Muscle of arm (tissue), 1 donor: ENCODE measurements at regions not wholly inside any gene's neighbourhood (a gene's known extent, or its start where the extent isn't known, plus 50 kb on each side); places are given as distances from the start of the nearest gene placed in this dataset.
"Not testable (repeated sequence)": the region's sequence is repeated elsewhere in the genome, so short reads cannot be mapped to it uniquely, and the experiment has no call there.

Experiments used
- DNase-seq: peaks from one replicate; pipeline ENCODE4 v3.0.0-alpha.2; 2013

DNA sequence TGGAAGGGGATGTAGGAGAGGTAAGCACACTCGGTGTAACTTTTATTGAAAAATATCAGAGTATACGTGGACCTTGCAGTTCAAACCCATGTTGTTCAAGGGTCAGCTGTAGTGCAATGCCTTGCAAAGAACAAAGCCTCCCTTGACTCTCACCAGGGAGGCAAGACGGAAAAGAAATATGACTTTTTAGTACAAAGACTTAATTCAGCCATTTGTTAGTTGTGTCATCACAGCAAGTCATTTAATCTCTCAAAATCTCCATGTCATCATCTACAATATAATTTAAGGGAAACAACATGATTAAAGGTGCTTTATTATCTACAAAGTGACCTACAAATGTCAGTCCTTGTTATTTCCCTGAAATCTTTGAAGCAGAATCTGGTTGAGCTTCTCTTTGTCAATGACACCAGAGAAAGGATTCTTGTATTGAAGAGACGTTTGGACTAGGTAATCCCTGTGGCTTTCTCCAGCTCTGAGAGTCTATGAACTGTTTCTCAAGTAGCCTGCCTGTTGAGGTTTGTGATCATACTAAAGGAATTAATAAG, 502.8 kb downstream of the REEP3 start:
- DNase-seq = no peak

DNA sequence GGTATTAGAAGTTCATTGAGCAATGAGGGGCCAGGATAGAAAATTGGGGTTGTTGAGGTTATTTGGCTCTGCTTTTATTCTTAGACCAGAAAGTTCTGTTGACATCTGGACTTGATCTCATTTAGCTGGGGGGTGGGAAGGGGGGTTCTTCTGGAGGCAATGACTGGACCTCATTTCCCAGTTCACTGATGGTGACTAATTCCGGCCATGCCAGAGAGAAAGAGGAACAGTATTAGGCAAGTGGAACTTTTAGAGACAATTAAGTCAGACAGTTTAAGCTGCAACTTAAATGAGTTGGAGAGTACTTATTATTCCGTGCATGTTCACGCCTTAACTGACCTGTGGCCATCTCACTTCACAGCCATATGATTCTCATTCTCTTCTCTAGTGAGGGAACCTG, 512.5 kb downstream of the REEP3 start:
- DNase-seq = no peak

DNA sequence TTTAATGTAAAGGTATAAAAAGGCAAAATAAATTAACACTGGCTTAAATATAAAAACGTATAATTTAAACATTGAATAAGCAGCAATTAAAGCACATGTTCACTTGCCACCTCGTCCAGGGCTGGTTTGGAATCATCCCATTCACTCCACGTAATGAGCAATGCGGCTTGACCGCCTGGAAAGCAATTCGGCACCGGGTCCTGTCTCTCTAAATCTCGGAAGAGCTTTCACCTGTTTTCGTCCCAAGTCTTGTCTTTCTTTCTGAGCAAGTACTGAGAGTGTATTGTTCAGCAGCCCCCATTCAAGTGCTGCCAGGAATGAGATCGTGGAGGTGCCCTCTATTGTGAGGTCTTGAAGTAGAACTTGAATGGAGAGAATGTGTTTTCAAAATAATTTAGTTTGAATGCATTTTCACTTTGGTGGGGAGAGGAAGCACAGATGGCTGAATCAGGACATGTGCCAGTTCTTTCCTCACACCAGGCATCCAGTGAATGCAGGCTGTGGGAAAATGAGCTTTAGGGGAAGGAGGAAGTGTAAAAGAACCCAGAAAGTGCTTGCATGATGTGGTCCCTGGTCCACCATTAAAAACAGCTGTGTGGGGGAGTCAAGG, 515.2 kb downstream of the REEP3 start:
- DNase-seq = peak; percentile 54

DNA sequence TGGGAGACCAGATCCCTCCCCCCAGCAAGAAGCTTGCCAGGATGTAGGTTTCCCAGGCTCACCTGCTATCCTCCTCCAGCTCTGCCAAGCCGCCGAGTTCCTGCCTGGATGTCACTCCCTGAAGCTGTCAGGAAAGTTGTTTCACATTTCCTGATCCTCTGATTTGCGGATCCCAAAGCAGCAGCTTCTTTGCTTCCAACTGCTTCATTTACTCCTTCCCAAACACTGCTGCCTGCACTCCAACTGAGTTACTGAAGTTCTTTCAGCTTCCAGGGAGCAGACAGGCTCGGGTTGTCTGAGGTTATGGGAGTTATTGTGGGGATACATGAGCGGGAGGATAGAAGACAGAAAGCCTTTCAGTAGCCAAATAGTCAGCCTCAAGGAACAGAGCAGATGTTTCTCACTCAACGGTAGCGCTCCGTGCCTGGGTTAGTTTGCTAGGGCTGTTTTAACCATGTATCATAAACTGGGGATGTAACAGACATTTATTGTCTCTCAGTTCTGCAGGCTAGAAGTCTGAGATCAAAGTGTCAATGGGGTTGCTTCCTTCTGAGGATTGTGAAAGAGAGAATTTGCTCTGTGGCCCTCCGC, 516.0 kb downstream of the REEP3 start:
- DNase-seq = peak; percentile 48

DNA sequence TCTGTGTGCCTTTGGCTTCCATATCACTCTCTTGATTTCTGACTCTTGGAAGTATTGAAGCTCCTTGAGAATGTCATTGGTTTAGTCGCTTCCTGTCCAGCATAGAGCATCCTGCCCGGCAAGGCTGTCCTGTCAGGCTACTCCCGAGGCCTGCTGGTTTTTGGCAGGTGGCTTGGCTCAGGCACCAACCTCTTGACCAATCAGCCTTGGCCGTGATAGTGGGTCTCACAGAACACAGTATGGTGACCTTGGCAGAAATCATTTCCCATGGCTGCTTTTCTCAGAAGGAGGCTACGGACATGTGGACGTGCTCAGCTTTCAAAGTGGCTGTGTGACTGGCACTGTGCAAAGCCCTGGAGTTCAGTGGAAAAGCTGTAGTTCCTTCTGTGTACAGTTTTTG, 516.9 kb downstream of the REEP3 start:
- no peak for DNase-seq

DNA sequence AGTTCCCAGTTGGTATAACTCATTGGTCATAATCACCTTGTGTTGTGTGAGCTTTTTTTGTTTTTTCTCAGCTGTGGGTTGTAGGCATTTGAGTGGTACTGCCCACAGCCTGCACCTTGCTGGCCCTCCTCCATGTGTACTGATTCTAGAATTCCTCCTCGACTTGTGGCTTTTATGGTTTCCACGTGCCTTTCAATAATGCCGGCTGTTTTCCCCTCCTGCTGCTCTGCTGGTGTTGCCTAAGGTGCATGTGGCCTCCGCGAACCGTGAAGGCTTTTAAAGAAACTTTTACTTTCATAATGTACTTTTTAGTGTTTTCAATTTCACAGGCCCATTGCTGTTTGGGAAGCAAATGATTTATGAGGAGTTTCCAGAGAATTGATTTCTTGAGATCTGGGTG, 518.0 kb downstream of the REEP3 start:
- DNase-seq = no peak

DNA sequence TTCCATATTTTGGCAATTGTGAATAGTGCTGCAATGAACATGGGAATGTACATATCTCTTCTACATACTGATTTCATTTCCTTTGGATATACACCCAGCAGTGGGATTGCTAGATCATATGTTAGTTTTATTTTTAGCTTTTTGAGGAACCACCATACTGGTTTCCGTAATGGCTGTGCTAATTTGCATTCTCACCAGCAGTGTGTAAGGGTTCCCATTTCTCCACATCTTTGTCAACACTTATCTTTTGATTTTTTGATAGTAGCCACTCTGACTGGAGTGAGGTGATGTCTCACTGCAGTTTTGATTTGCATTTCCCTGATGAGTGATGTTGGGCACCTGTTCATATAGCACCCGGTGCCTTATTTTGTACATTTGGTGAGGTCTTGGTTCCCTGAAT, 519.6 kb downstream of the REEP3 start:
- no peak for DNase-seq

DNA sequence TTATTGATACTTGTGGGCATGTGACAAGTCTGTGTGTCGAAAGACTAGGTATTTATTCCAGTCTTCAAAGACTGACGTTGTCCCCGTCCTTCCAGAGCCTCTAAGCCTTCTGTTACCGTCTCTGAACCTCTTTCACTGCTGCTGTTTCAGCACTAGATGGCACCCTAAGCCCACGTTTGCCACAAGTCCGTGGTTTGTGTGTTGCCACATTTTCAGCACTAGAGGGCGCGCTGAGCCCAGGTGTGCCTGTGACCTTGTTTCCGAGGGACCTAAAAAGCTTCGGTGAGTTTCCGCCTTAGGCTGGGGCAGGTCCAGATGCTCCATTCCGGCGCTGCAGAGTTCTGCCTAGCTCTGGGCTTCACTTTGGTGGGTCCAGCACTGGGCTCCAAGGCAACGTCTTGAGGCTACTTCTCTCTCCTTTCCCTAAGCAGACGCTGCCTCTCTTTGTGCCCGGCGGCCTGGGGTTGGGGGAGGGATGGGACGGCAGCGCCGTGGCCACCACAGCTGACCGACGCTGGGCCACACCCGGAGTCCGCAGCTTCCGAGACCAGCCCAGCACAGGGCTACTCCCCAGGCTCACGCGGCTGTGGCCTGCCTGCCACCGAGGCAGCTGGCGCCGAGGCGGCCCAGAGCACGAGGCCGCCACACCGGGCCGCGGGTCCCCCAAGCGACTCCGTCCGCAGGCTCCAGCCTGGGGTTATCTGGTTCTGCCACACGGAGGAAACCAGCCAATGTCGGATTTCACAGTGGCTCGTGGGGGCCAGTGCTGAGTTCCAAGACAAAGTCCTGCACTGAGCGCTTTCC, 520.2 kb downstream of the REEP3 start:
- peak; percentile 76 for DNase-seq

DNA sequence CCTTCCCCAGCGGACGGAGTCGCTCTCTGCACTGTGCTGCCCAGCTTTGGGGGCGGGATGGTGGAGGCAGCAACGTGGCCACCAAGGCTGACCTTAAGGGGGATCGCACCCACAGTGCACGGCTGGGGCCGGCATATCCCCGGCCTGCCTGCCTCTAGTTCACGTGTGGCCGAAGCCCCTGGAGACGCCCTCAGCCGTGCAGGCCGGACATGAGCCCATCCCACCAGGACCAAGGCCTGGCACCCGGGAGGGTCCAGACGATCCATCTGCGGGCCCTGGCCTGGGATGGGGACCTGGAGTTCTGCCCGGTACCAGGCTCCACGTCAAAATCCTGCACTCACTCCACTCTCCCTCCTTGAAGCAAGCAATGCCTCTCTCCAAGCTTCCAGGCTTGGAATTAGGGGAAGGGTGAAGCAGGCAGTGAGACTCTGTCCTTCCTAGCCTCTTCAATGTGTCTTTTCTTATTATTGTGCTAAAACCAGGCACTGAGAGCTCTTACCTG, 520.8 kb downstream of the REEP3 start:
- no peak for DNase-seq

DNA sequence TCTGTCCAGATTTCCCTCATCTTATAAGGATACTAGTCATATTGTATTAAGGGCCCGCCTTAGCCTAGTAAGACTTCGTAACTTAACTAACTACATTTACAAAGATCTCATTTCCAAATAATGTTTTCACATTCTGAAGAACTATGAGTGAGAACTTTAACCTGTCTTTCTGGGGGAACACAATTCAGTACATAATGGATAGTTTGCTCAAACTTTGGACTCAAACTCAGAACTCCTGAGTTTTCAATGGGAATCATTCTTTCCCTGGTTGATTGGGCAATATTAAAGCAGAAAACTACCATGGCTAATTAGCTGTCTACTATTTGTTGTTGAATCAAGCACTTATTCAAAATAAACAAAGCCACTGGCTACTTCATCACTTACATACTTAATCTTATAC, 522.9 kb downstream of the REEP3 start:
- no peak for DNase-seq

DNA sequence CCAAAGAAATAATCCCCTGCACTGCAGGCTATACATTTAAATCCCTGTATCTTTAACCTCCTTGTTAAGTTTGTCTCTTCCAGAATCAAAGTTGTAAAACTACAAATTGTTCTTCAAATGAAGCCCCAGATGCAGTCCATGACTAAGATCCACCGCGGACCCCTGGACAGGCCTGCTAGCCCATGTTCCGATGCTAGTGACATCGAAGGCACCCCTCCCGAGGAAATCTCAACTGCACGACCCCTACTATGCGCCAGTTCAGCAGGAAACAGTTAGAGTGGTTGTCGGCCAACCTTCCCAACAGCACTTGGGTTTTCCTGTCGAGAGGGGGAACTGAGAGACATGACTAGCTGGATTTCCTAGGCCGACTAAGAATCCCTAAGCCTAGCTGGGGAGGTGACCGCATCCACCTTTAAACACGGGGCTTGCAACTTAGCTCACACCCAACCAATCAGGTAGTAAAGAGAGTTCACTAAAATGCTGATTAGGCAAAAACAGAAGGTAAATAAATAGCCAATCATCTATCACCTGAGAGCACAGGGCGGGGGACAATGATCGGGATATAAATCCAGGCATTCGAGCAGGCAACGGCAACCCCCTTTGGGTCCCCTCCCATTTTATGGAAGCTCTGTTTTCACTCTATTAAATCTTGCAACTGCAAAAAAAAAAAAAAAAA, 523.9 kb downstream of the REEP3 start:
- DNase-seq = not testable (repeated sequence)

DNA sequence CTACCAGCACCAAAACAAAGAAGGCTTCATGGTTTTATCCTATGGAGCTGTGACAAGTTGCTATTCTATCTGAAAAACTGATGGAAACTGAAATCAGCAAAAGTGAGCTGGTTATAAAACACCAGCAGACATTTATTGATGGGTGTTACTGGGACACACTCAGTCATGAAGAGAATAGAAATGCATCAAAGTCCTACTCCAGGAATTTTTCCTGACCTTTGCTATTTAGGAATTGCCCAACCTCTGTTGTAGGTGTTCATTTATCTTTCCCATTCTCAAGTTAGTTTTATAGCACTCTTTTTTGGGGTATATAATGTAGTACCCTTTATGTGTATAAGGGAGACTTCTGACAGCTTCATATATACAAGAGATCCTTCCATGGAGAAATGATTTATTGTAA, 533.2 kb downstream of the REEP3 start:
- no peak for DNase-seq

DNA sequence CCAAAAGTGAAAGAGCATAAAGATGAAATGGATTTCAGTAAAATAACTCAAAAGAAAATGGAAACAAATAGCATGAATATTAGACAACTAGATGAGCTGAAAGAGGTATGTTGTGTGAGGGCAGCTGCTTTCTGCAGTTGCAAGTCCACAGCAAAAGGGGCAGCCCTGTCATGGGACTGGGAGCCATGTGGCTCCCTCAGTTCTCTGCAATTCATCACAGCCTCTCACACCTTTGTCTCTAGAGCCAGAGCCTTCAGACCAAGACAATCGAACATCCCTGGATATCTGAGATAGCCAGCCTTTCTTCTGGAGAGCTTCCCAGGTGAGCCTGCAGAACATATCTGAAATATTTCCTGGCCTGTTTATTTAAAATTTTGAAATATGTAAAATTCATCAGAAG, 538.7 kb downstream of the REEP3 start:
- no peak for DNase-seq

DNA sequence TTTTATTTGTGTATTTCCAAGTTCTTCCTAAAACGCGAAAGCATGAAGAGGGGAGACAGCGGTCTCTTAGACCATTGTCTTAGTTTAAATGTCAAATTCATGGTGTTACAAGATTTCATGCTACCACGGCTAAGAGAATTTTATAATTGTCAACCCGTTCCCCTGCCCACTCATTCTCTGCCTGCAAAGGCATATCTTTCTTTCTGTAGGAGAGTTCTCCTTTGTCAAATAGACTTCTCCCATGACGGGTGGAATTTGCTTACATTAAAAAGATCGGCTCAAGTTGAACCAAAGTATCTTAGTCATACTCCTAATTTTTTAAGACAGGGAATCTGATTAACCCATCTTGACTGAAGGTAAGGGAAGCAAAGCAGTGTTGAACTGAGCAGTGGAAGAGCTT, 539.2 kb downstream of the REEP3 start:
- no peak for DNase-seq

DNA sequence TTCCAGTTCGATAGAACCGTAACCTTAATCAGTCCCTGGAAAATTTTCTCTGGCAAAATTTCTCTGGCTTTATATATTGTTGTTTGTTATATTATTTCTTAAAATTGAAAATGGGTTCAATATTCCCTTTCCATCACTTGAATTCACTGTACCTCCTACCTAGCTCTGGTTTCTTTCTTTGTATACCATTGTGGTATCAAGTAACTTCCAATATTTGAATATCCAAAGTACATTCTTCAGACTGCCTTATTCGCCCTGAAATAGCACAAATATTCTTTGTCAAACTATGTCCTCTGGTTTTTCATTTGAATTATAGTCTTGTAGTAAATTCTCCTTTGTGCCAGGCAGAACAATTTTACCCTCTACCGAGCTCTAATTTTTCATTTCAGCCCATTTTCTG, 541.6 kb downstream of the REEP3 start:
- DNase-seq = no peak

DNA sequence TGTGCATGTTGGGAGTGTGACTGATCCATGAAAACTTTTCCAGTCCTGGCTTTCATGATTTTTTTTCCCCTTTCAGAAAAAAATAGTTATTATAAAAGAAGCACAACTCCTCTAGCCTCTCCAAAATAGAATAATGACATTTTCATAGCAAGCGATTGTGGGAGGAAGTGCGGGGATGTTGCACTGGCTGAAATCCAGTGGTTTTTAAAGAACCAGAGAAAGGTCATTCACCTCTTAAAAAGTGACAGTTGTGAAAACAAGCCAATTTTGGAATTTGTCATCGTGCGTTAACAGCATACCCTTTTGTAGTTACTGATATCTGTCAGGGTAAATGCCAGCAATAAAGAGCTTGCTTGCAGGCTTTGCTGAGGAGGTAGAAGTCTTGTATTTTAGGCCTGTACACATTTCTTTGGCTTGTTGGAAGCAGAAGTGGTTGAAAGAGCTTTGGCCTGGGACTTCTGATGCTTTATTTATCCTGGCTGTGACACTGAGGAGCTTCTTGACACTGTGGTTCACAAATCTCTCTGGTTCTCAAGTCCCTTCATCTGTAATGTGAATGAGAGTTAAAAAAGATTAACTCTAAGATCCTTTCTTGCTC, 545.9 kb downstream of the REEP3 start:
- DNase-seq = peak; percentile 13

DNA sequence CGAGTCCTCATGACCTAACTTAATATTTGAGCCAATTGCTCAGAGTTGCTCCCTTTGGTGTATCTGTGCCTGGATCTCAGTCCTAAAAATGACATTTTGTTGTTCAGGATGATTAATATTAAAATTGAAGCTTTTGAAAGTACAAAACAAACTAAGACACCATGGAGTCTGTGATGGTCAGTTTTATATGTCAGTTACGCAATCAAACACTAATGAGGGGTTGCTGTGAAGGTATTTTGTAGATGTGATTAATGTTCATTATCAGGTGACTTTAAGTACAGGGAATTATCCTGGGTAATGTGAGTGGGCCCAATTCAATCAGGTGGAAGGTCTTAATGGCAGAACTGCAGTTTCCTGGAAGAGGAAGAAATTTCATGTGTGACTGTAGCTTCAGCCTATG, 546.7 kb downstream of the REEP3 start:
- no peak for DNase-seq

DNA sequence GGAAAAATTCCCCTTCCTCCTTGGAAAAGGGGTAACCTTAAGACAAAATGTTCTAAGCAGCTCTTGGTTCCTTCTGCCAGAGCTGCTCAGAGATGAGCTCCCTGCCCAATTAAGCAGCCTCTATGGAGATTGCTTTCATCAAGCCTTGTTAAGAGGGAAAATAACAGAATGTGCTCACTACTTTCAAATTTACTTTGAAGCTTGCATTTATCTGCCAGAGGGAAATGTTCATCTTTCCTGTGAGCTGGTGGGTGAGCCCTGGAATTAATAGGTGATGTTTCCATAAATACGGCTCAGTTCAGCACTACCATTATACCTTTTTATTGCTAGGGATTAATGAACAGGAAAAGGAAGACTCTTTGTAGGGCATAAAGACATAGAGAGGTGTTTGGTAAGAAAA, 549.0 kb downstream of the REEP3 start:
- no peak for DNase-seq

DNA sequence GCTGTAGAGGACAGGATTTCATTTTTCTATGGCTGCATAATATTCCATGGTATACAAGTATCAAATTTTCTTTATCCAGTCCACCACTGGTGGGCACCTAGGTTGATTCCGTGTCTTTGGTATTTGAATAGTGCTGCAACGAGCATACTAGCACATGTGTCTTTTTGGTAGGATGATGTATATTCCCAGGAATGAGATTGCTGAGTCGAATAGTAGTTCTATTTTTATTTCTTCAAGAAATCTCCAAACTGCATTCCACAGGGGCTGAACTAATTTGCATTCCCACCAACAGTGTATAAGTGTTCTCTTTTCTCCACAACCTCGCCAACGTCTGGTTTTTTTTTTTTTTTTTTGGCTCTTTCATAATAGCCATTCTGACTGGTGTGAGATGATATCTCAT, 550.0 kb downstream of the REEP3 start:
- DNase-seq = no peak

DNA sequence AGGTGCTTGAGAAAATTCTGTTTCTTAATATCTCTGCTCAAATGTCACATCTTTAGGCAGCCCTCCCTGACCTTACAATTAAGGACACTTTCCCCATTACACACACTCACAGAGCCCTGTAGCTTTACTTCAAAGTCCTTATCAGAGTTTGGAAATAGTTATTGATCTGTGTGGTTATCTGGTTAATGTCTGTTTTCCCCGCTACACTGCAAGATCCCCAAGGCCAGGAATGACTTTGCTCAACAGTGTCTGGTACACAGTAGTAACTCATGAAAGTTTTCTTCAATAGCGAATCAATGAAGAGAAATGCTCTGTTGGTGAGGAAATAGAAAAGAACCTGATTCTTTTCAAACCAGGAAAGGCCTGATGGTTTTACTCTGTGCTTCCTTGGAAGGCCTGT, 554.4 kb downstream of the REEP3 start:
- no peak for DNase-seq

DNA sequence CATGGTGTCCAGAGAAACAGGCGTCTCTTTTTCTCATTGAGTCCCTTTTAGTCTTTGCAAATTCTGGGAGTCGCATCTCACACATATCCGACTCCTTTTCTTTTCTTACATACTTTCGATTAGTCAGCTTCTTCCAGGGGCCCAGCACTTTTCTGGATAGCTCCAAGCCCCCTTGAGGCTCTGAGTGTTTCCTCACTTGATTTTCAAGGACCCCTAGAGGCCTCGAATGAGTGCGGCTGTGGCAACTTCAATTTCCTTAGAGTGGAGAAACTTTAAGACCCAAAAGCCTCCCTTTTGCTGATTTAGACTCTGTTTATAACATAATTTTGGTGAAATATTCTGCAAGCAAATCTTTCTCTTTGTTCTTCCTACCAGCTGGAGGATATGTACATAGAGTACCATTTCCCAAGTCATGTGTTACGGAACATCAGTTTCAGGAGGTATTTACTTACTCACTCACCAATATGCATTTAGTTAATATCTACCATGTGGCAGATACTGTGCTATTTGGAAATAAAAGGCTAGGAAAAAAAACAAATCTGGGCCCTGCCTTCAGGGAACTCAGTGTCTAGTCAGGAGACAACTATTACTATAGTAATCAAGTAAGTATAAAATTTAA, 555.2 kb downstream of the REEP3 start:
- DNase-seq = no peak

DNA sequence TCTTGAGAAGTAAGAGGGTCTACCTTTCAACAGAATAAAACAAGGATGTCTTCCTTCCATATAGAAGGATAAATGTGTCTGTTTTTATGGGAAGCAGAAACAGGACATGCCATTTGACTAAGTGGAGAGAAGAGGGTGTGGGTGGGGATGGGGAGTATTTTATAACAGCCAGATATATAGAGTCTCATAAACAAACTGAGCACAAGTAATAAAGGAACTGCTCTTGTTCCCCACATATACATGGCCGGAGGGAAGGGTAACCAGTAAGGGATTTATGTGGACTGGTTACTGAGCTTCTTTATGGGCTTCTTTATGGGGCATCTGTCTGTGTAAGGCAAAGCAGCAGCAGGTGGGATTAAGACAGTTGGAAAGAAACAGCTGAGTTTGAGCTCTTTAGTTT, 558.1 kb downstream of the REEP3 start:
- DNase-seq = no peak
